Coronary artery (tissue), 2 donors: ENCODE measurements at regions not wholly inside any gene's neighbourhood (a gene's known extent, or its start where the extent isn't known, plus 50 kb on each side); places are given as distances from the start of the nearest gene placed in this dataset.

Experiments used
- DNase-seq: peaks from one replicate; pipeline ENCODE4 v3.0.0-alpha.2; 2017; ENCODE audit warnings: low spot score
- H3K27ac ChIP-seq, 2 donors: fragments of 200-600 bp; sonication (generic); one replicate each; pipeline ENCODE4 v1.5.1; 2016 to 2019
- H3K4me3 ChIP-seq: fragments of 200-600 bp; sonication (generic); 2 replicates; pipeline ENCODE4 v1.5.1; 2016; ENCODE audit warnings: mild to moderate bottlenecking, moderate library complexity
- CTCF ChIP-seq: fragments of 200-600 bp; sonication (generic); IDR thresholded peaks from one replicate; pipeline ENCODE4 v1.5.1; 2019; ENCODE audit warnings: antibody characterized with exemption

DNA sequence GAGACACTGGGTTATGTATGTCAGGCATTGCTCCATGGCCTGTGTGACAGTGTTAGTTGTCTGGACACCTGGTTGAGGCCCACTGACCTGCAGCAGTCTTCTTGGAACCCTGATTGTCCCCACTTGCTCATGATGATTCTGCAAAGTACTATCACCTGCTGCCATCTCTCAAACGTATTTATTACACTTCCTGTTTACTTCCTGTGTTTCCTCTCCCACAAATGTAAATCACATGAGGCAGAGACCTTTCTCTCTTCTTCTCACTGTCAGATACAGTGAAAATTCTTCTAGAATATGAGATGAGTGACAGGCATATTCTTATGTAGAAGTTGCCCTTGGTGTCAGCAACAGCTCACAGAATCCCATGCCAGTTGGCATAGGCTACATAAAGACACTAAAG, 186.9 kb upstream of the CNTN1 start:
- Histone ChIP-seq H3K4me3 (no peak overlapping the region), H3K27ac (no peak overlapping the region)
- no peak for TF ChIP-seq CTCF
- DNase-seq: no peak

GRCh38 chr12:40508421-40508820, 183.8 kb upstream of the CNTN1 start:
- Histone ChIP-seq H3K27ac (no peak overlapping the region), H3K4me3 (no peak overlapping the region)
- TF ChIP-seq CTCF: no peak
- no peak for DNase-seq

GRCh38 chr12:40511341-40511740, 180.9 kb upstream of the CNTN1 start:
- TF ChIP-seq CTCF: no peak
- Histone ChIP-seq H3K4me3 (no peak overlapping the region), H3K27ac (no peak overlapping the region)
- DNase-seq: no peak

DNA sequence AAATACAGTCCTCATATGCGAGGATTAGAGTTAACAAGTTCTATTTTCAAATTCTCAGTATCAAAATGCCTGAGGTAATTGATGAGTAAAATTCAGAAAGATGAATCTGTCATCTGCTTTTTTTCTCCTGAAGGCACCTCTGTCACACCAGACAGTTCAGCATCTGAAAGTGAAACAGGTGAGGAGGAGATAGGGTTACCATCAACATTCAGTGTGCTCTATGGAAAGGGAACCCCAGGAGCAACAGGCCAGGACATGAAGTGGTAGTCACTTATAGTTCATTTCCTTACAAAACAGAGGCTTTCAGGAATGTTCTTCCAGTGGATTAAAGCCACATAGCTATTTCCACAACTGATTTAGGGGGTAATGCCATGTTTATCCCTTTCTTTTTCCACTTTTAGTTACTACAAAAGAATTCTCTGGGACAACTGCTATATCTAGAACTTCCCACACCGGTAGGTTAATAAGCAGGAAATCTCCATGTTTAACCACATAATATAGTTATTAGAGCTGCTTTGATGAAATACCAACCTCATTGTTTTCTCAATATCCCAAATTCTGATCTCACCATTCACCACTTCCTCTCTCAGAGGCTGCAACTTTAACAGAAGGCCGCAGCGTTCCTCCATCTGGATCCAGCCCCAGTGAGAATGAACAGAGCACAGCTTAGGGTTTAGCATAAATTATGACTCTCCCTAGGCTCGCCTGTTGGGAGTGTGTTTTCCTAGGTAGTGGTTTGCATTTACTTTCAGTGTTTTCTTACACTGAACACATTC, 177.0 kb upstream of the CNTN1 start:
- no peak for TF ChIP-seq CTCF
- no peak for DNase-seq
- Histone ChIP-seq H3K4me3 (no peak overlapping the region), H3K27ac (no peak overlapping the region)

GRCh38 chr12:40522837-40523236, 169.4 kb upstream of the CNTN1 start:
- no peak overlapping the region for H3K27ac ChIP-seq
- no peak for DNase-seq
- no peak overlapping the region for H3K4me3 ChIP-seq
- no peak for TF ChIP-seq CTCF

DNA sequence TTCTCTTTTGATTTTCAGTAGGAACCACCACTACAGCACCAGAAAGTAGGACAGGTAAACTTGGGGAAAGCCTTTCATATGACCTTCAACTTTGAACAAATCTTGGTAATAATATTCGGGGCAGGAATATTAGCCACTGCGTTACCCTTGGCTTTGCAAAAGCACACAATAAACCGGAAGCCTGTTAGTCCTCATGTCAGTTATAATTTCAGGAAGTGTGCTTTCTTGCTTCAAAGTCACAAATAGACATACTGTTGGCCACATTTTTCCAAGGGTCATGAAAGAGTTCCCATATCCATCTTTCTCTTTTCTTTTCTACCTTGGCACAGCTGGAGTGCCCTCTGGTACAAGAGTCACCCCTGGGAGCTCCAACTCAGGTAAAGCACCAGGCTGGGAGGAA, 167.2 kb upstream of the CNTN1 start:
- Histone ChIP-seq H3K27ac (no peak overlapping the region), H3K4me3 (no peak overlapping the region)
- no peak for DNase-seq
- TF ChIP-seq CTCF: no peak

GRCh38 chr12:40534828-40535227, 157.4 kb upstream of the CNTN1 start:
- H3K27ac ChIP-seq: no peak overlapping the region
- no peak overlapping the region for H3K4me3 ChIP-seq
- TF ChIP-seq CTCF: no peak
- DNase-seq: no peak
